ENCODE measurements at regions not wholly inside any gene's neighbourhood (a gene's known extent, or its start where the extent isn't known, plus 50 kb on each side); places are given as distances from the start of the nearest gene placed in this dataset.

GRCh38 chr4:111681270-111681669 lies 464.0 kb upstream of the FAM241A start:
- no peak for DNase-seq

- DNase-seq: no peak
Measured at GRCh38 chr4:111681751-111682150, 463.5 kb upstream of the FAM241A start.

- no peak for DNase-seq
Measured at GRCh38 chr4:111685205-111685604, 460.0 kb upstream of the FAM241A start.

GRCh38 chr4:111689214-111689613 lies 456.0 kb upstream of the FAM241A start:
- no peak for DNase-seq

DNA sequence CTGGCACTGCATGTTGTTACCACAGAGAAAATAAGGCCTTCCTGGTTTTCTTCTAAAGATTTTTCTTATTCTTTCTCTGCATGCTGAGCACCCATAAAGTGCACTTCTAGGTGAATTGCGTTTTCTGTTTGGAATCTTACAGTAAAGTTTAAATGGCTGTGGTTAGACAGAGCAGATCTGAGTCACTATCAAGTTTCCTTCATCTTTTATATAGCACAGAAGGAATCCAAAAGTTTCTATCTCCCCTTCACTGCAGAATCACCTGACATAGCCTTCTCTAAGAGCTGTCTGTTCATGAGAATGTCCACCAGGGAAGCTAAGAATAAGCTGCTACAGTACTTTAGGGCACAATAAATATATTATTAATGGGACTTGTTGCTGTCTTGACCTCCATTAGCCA lies 455.5 kb upstream of the FAM241A start:
- no peak for DNase-seq

- no peak for DNase-seq
Measured at GRCh38 chr4:111693758-111694157, 451.5 kb upstream of the FAM241A start.

DNA sequence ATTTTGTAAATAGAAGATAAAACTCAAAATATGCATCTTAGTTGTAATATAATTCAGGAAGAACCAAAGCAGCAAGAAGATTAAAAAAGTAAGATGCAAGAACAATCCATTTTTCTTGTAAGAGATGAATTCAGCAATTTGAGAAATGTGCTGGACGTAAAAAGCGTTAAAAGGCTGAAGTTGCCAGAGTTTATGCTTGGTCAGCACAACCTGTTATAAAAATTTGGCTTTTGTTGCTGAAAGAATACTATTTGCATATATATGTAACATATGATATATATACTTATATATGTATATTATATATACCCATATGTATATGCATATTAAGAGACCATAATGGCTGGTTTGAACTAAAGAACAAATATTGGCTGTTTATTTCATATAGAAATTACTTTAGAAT lies 449.6 kb upstream of the FAM241A start:
- DNase-seq: no peak

GRCh38 chr4:111696505-111696904 lies 448.7 kb upstream of the FAM241A start:
- DNase-seq: no peak

- no peak for DNase-seq
Measured at GRCh38 chr4:111697176-111697942, 447.9 kb upstream of the FAM241A start.

DNA sequence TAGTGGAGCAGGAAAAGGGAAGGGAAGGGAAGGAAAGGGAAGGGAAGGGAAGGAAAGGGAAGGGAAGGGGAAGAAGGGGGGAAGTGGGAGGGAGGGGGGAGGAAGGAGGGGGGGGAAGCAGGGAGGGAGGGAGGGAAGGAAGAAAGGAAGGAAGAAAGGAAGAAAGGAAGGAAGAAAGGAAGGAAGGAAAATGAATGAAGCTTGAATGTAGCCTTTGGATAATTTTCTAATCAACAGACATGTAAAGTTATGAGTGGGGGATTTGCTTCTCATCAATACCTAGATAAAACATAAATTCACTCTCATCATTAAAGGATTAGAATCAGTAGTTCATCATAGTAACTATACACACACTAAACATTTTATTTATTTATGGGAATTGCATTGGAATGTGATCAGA lies 446.9 kb upstream of the FAM241A start:
- no peak for DNase-seq

GRCh38 chr4:111699165-111699564 lies 446.1 kb upstream of the FAM241A start:
- DNase-seq: no peak

DNA sequence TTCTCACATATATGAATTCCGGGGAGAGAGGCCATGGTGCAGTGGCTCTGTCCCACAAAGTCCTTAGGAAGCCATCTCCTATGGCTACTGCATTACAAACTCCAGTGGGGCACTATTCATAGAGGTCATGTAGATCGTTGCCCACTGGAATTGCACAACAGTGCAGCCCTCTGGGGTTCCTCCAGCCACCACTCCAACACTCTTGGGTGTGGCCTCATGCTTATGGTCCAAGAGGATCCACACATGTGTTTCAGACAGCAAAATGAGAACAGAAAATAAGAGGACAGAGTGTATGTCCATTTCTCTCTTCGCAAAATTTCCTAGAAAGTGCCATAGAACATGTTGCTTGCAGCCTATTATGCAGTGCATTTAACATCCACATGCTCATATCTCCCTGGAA lies 444.2 kb upstream of the FAM241A start:
- DNase-seq: no peak

- DNase-seq: no peak
Measured at GRCh38 chr4:111707491-111707890, 437.8 kb upstream of the FAM241A start.

DNA sequence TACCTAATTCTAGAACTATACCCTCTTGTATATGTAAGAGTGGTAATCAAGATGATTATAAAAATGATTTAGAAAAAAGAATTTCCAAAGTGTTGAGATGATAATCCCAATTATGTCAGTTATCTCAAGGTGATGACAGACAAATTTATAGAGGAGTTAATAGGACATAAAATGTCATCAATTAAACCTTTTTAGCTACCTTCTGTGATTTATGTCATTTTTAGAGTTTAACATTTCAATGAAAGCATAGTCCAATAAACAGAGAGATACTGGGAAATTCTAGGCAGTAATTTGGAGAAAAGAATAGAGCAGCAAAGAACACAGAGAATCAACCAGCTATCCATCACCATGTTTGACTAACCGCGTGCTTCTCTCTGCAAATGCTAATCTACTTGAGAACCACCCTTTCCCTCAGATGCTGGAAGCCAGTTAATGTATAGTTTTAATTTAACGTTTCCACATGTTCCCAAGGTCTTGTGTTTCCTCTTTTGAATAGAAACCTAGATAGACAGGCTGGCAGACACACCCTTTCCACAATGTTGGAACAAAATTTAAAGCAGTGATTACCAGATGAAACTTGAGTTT lies 433.1 kb upstream of the FAM241A start:
- DNase-seq: no peak

DNA sequence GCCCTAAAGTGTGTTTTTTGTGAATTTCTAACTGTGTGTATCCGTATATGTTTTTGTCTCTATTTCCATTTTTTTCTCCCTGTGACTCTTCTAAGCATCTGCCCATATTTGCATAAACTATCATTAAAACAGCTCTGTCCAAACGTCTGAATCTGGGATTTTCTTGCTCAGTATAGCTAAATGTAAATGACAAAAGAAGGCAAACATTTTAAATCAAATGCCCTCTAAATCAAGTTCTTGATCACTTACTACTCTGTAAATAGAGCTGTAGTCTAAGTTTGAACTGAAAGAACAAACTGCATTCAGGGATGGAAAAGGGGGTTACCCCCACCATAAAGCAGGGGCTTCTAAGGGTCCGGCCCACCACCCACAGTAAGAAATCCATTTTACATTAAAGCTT lies 432.0 kb upstream of the FAM241A start:
- no peak for DNase-seq

- no peak for DNase-seq
Measured at GRCh38 chr4:111717921-111718320, 427.3 kb upstream of the FAM241A start.

DNA sequence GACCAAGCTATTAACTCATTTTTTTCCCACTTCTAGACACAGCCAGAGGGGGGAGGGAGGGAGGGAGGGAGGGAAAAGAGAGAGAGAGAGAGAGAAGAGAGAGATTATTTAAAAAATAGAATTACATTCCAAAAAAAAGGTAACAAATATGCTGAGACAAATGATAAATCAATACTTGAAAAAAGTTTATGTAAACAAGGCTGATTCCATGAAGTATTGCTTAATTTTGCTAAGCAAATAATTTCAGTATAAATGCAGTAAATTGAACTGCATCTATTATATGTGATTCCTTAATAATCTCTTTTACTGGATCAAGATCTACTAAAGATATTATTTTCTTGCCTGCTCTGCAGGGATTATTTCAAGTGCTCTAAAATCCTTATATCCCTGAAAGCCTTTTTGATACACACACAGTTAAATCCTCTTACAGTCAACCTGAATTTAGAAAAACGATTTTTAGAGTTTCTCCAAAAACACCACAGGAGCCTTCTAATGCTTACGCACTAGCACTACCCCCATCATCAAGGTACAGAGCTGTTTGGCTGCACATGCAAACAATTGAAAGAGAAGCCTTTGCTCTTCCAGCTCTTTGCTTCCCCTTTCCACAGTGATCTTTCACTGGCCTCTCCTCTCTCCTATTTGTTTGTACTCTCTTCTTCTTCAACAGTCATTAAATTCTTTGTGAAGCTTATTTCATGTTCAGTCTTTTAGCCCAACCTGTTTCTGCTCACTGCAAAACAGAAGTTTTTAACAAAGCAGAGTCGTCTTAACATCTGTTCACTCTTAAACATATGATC lies 426.3 kb upstream of the FAM241A start:
- DNase-seq: no peak

DNA sequence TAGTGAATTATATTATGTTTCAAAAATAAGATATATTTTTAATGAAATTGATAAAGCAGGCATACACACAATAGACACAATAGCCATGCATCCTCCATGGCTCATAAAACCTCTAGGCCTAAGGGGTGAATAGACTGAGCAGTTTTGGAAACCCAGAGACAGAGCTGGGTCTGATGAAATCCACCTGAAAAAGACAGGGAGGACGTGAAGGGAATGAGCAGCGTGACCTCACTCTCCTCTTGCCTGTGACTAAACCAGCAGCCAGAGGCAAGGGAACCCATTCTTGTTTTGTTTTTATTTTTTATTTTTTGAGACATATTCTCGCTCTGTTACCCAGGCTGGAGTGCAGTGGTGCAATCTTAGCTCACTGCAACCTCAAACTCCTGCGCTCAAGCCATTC lies 424.4 kb upstream of the FAM241A start:
- DNase-seq: no peak

- no peak for DNase-seq
Measured at GRCh38 chr4:111722213-111722720, 423.0 kb upstream of the FAM241A start.

DNA sequence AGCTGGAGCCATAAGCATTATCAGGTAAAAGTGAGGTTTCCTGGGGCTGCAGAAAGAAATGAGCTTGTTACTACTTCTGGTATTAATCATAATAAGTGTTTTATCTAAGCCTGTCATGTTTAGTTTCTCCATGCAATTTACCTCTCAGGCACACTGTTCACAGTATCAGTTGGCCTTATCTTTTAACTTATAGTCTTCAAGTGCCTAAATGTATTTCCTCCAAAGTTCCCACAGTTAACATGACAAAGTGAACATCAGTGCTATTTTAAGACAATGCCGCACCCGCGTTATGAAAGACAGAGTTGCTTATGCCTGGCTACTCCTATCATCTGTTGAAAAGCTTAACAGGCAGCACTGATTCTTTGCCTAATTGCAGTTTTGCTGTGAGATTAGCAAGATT lies 408.7 kb upstream of the FAM241A start:
- DNase-seq: no peak

- no peak for DNase-seq
Measured at GRCh38 chr4:111744847-111745246, 400.4 kb upstream of the FAM241A start.

DNA sequence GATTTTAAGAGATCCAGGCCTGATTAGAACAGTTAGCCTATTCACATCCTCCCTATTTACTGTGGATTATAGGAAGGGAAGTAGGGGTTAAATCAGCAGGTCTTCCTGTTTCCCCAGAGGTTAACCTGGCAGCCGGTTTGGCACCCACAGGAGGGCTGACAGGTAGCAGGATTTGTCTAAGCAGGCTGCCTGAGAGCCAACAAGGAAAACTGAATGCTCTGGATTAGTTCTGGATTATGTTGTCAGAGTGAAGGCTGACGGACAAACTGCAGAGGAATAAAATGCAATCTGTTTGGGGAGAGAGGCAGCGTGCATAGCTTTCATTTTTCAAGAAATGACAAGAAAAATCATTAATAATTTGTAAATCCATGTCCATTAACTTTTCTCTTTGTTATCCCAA lies 397.1 kb upstream of the FAM241A start:
- no peak for DNase-seq

GRCh38 chr4:111754003-111754402 lies 391.3 kb upstream of the FAM241A start:
- DNase-seq: no peak

GRCh38 chr4:111755571-111755970 lies 389.7 kb upstream of the FAM241A start:
- no peak for DNase-seq
